ENCODE measurements at regions not wholly inside any gene's neighbourhood (a gene's known extent, or its start where the extent isn't known, plus 50 kb on each side); places are given as distances from the start of the nearest gene placed in this dataset.

DNA sequence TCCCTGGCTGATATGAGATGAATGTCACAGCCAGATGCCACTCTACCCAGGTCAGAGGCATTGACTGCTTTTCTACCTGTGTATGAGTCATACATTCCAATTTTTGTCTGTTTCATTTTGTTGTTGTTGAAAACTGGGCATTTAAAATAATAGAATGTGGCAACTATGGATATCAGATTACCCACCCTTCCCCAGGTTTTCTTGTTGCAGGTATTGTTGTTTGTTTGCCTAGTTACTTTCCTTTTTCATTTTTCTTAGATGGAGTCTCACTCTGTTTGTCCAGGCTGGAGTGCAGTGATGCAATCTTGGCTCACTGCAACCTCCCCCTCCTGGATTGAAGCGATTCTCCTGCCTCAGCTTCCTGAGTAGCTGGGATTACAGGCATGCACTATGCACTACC is 70.2 kb downstream of the LRRC30 start:
- TF ChIP-seq, protein P1, sequence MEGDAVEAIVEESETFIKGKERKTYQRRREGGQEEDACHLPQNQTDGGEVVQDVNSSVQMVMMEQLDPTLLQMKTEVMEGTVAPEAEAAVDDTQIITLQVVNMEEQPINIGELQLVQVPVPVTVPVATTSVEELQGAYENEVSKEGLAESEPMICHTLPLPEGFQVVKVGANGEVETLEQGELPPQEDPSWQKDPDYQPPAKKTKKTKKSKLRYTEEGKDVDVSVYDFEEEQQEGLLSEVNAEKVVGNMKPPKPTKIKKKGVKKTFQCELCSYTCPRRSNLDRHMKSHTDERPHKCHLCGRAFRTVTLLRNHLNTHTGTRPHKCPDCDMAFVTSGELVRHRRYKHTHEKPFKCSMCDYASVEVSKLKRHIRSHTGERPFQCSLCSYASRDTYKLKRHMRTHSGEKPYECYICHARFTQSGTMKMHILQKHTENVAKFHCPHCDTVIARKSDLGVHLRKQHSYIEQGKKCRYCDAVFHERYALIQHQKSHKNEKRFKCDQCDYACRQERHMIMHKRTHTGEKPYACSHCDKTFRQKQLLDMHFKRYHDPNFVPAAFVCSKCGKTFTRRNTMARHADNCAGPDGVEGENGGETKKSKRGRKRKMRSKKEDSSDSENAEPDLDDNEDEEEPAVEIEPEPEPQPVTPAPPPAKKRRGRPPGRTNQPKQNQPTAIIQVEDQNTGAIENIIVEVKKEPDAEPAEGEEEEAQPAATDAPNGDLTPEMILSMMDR (IDR thresholded peaks at IDR 0.05; ENCODE audit: unreplicated experiment), result no peak
- intact Hi-C loops (cut with micrococcal nuclease), result no loop called here
- H3K9me3 Mint-ChIP-seq (ENCODE audit: unreplicated experiment), result peaks cover 31% of the 10 kb centered on the region
- peak overlapping the region; percentile 46 for H3K27ac Mint-ChIP-seq (ENCODE audit: low read depth, unreplicated experiment)
- POLR2A ChIA-PET, result no interaction called here
- peaks cover 11% of the 10 kb centered on the region for H3K4me1 Mint-ChIP-seq (ENCODE audit: insufficient read depth, unreplicated experiment)
- DNase-seq (ENCODE audit: unreplicated experiment), result peak; percentile 68
- H3K36me3 Mint-ChIP-seq (ENCODE audit: insufficient read depth, unreplicated experiment), result no peaks in the 10 kb centered on the region
- no peak overlapping the region for H3K4me3 Mint-ChIP-seq (ENCODE audit: unreplicated experiment)
- no TSS peak for BruUV-seq (replicated peaks)
- CTCF ChIA-PET, result interaction anchor here (2.1 kb wide), 1 partner anchor 266 kb away, joined by 7 read pairs; the partner anchor contains the start of gene PTPRM
- no peaks in the 10 kb centered on the region for H3K27me3 Mint-ChIP-seq (ENCODE audit: insufficient read depth, unreplicated experiment)

DNA sequence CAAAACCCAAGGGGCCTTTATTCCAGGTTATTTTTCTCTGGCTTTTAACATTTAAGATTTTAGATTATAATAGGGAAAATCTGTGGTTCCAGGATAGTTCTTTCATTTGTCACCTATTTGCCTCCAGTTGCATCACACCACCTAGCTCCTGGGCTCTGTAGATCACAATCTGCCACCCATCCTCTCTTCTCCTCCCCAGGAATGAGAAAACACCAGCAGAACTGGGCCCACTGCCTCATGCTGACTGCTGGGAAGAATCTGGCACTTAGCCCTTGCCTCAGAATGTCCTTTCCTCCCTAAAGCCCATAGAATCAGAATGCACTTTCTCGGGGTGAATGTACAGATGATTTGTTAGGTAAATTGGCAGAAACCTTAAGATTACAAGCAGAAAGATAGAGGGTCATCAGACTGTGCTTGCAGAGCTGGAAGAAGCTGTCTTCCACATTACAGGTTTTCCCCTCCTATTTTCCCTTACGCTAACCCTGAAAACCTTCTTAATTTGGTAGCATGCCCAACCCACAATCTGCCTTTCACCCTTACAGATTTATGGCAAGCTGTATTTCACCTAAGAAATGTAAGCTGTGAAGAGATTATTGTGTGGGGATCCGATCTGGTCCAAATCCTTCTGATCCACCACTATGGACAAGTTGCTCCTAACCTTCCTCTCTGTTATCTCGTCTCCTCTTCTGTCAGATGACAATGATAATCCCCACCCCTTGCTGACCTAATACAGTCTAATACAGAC is 72.6 kb downstream of the LRRC30 start:
- ChIA-PET CTCF (interaction anchor here (0.5 to 6.0 kb wide), 5 partner anchors 12 to 494 kb away, joined by 3 to 26 read pairs (median 5); no protein-coding TSS in a partner anchor), POLR2A (no interaction called here)
- H3K27ac Mint-ChIP-seq (ENCODE audit: low read depth, unreplicated experiment), result peak overlapping the region; percentile 4
- intact Hi-C loops (cut with micrococcal nuclease), result no loop called here
- no peak overlapping the region for H3K4me3 Mint-ChIP-seq (ENCODE audit: unreplicated experiment)
- TF ChIP-seq, protein P1 (IDR thresholded peaks at IDR 0.05; ENCODE audit: unreplicated experiment), result no peak
- H3K4me1 Mint-ChIP-seq (ENCODE audit: insufficient read depth, unreplicated experiment), result peaks cover 11% of the 10 kb centered on the region
- H3K27me3 Mint-ChIP-seq (ENCODE audit: insufficient read depth, unreplicated experiment), result no peaks in the 10 kb centered on the region
- no peaks in the 10 kb centered on the region for H3K36me3 Mint-ChIP-seq (ENCODE audit: insufficient read depth, unreplicated experiment)
- H3K9me3 Mint-ChIP-seq (ENCODE audit: unreplicated experiment), result peaks cover 14% of the 10 kb centered on the region
- no peak for DNase-seq (ENCODE audit: unreplicated experiment)
- no TSS peak for BruUV-seq (replicated peaks)

DNA sequence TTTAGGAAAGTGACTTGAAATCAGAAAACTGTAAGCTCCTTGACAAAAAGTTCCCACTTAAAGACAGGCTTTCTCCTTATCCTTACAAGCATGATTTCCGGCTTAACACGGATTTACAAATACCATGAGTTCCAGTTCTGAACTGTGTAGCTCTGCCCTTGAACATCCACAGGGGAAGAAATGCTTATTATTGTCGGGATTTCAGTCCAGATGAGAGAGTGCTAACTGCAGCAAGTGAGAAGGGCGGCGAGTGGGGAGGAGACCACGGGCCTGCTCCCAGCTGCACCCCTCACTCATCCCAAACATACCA is 73.1 kb downstream of the LRRC30 start:
- Mint-ChIP-seq H3K36me3 (ENCODE audit: insufficient read depth, unreplicated experiment) (no peaks in the 10 kb centered on the region), H3K27ac (ENCODE audit: low read depth, unreplicated experiment) (no peak overlapping the region), H3K9me3 (ENCODE audit: unreplicated experiment) (peaks cover 10% of the 10 kb centered on the region), H3K4me3 (ENCODE audit: unreplicated experiment) (no peak overlapping the region), H3K27me3 (ENCODE audit: insufficient read depth, unreplicated experiment) (no peaks in the 10 kb centered on the region), H3K4me1 (ENCODE audit: insufficient read depth, unreplicated experiment) (peaks cover 11% of the 10 kb centered on the region)
- BruUV-seq (replicated peaks), result no TSS peak
- intact Hi-C loops (cut with micrococcal nuclease), result no loop called here
- TF ChIP-seq, protein P1 (IDR thresholded peaks at IDR 0.05; ENCODE audit: unreplicated experiment), result no peak
- POLR2A ChIA-PET, result interaction anchor here (1.1 kb wide), 1 partner anchor 14 kb away, joined by 4 read pairs; no protein-coding TSS in a partner anchor
- no peak for DNase-seq (ENCODE audit: unreplicated experiment)
- CTCF ChIA-PET, result interaction anchor here (0.5 to 6.0 kb wide), 6 partner anchors 12 to 494 kb away, joined by 3 to 26 read pairs (median 4); no protein-coding TSS in a partner anchor

DNA sequence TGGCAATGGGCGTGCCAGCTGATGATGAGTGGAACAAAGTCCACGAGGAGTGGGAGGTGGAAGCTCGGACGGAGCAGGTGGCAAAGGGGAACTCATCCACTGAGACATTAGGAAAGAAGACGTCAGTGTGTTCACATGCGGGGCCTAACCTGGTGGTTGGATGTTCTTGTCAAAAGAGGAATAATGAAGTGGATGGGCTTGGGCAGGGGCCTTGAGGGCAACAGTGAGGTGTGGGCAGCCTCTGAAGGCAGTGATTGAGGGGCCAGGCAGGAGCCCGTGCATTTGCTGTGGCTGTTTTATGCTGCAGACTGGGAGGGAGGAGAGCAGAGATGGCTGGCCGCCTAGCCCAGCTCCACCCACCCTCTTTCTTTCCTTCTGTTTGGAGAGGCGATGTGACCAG is 74.5 kb downstream of the LRRC30 start:
- no peaks in the 10 kb centered on the region for H3K27me3 Mint-ChIP-seq (ENCODE audit: insufficient read depth, unreplicated experiment)
- H3K36me3 Mint-ChIP-seq (ENCODE audit: insufficient read depth, unreplicated experiment), result no peaks in the 10 kb centered on the region
- DNase-seq (ENCODE audit: unreplicated experiment), result no peak
- no peak overlapping the region for H3K4me3 Mint-ChIP-seq (ENCODE audit: unreplicated experiment)
- no peak overlapping the region for H3K27ac Mint-ChIP-seq (ENCODE audit: low read depth, unreplicated experiment)
- TF ChIP-seq, protein P1 (IDR thresholded peaks at IDR 0.05; ENCODE audit: unreplicated experiment), result no peak
- ChIA-PET POLR2A (interaction anchor here (1.2 kb wide), 1 partner anchor 19 kb away, joined by 3 read pairs; no protein-coding TSS in a partner anchor), CTCF (interaction anchor here (0.6 to 6.0 kb wide), 3 partner anchors 10 to 176 kb away, joined by 3 to 26 read pairs (median 3); no protein-coding TSS in a partner anchor)
- H3K9me3 Mint-ChIP-seq (ENCODE audit: unreplicated experiment), result no peaks in the 10 kb centered on the region
- H3K4me1 Mint-ChIP-seq (ENCODE audit: insufficient read depth, unreplicated experiment), result peaks cover 11% of the 10 kb centered on the region
- no TSS peak for BruUV-seq (replicated peaks)
- intact Hi-C loops (cut with micrococcal nuclease), result no loop called here
